Calu3 (cell line): ENCODE measurements at regions not wholly inside any gene's neighbourhood (a gene's known extent, or its start where the extent isn't known, plus 50 kb on each side); places are given as distances from the start of the nearest gene placed in this dataset.

ENCODE experiments used
- BruUV-seq: library from RNA; stranded (reverse); fragments of 400-500 nt; replicated peaks from 2 replicates; lab custom pipeline; 2021; lab: Mats Ljungman, UMichigan
- CTCF ChIA-PET: fragments of 300-600 bp; sonication (Branson Sonifier 250); formaldehyde crosslinking; loops from one replicate; lab custom pipeline; 2022; ENCODE audit warnings: antibody characterized with exemption; lab: Charles Lee
- DNase-seq: peaks from one replicate; pipeline ENCODE4 v3.0.0; 2022
- H3K27ac Mint-ChIP-seq: one replicate; pipeline ENCODE4 v1.8.0; 2022; ENCODE audit warnings: mixed read lengths; ENCODE audit not compliant: unreplicated experiment
- H3K27me3 Mint-ChIP-seq: one replicate; pipeline ENCODE4 v1.8.0; 2022; ENCODE audit warnings: mixed read lengths; ENCODE audit not compliant: unreplicated experiment
- H3K36me3 Mint-ChIP-seq: one replicate; pipeline ENCODE4 v1.8.0; 2022; ENCODE audit warnings: mild to moderate bottlenecking, moderate library complexity, mixed read lengths; ENCODE audit not compliant: insufficient read depth, unreplicated experiment
- H3K4me1 Mint-ChIP-seq: one replicate; pipeline ENCODE4 v1.8.0; 2022; ENCODE audit warnings: mild to moderate bottlenecking, low read depth, mixed read lengths; ENCODE audit not compliant: unreplicated experiment
- H3K4me3 Mint-ChIP-seq: one replicate; pipeline ENCODE4 v1.8.0; 2022; ENCODE audit warnings: mild to moderate bottlenecking, low read depth, moderate library complexity, mixed read lengths; ENCODE audit not compliant: unreplicated experiment
- H3K9me3 Mint-ChIP-seq: one replicate; pipeline ENCODE4 v1.8.0; 2022; ENCODE audit warnings: low read depth, mixed read lengths; ENCODE audit not compliant: unreplicated experiment
- intact Hi-C: fragments of 100-400 bp; cut with micrococcal nuclease; formaldehyde crosslinking; loops from one replicate; pipeline ENCODE4 v1.10.0; 2022; ENCODE audit not compliant: unreplicated experiment
- TF ChIP-seq, protein P1 (sequence below): fragments of 200-600 bp; IDR thresholded peaks from one replicate; pipeline ENCODE4 v1.8.0; 2022; ENCODE audit warnings: antibody characterized with exemption; ENCODE audit not compliant: unreplicated experiment

GRCh38 chr13:87859261-87859660, 188.1 kb downstream of the SLITRK5 start:
- DNase-seq: no peak
- Mint-ChIP-seq H3K4me1 (no peaks in the 10 kb centered on the region), H3K27me3 (no peaks in the 10 kb centered on the region), H3K27ac (no peak overlapping the region), H3K9me3 (no peaks in the 10 kb centered on the region), H3K4me3 (no peak overlapping the region), H3K36me3 (no peaks in the 10 kb centered on the region)
- intact Hi-C loops: no loop called here
- TF ChIP-seq, protein P1, sequence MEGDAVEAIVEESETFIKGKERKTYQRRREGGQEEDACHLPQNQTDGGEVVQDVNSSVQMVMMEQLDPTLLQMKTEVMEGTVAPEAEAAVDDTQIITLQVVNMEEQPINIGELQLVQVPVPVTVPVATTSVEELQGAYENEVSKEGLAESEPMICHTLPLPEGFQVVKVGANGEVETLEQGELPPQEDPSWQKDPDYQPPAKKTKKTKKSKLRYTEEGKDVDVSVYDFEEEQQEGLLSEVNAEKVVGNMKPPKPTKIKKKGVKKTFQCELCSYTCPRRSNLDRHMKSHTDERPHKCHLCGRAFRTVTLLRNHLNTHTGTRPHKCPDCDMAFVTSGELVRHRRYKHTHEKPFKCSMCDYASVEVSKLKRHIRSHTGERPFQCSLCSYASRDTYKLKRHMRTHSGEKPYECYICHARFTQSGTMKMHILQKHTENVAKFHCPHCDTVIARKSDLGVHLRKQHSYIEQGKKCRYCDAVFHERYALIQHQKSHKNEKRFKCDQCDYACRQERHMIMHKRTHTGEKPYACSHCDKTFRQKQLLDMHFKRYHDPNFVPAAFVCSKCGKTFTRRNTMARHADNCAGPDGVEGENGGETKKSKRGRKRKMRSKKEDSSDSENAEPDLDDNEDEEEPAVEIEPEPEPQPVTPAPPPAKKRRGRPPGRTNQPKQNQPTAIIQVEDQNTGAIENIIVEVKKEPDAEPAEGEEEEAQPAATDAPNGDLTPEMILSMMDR: no peak
- CTCF ChIA-PET: no interaction called here
- no TSS peak for BruUV-seq

- Mint-ChIP-seq H3K27ac (no peak overlapping the region), H3K4me1 (no peaks in the 10 kb centered on the region), H3K27me3 (no peaks in the 10 kb centered on the region), H3K36me3 (no peaks in the 10 kb centered on the region), H3K9me3 (no peaks in the 10 kb centered on the region), H3K4me3 (no peak overlapping the region)
- no peak for DNase-seq
- intact Hi-C loops: no loop called here
- BruUV-seq: no TSS peak
- CTCF ChIA-PET: no interaction called here
- TF ChIP-seq, protein P1: no peak
Observed at GRCh38 chr13:87867426-87867825, 196.3 kb downstream of the SLITRK5 start.

DNA sequence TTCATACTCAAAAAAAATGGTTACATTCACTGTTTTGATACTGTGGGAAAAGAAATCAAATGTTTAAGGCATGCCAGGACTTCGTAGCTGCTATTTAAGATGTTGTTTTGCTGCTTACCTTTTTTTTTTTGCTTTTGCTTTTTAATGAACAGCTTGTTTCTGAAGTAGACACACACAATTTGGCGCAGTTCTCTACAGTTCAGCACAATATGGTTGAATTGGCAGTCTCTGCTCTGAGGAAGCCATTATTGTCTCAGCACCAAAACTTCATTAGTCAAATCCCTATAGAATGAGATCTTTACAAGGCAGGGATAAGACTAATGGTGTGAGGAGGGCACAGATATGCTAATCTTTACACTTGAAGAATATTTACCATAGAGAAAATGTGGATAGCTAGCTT, 197.6 kb downstream of the SLITRK5 start:
- intact Hi-C loops: no loop called here
- CTCF ChIA-PET: no interaction called here
- Mint-ChIP-seq H3K36me3 (no peaks in the 10 kb centered on the region), H3K9me3 (no peaks in the 10 kb centered on the region), H3K27ac (no peak overlapping the region), H3K27me3 (no peaks in the 10 kb centered on the region), H3K4me3 (no peak overlapping the region), H3K4me1 (no peaks in the 10 kb centered on the region)
- TF ChIP-seq, protein P1: no peak
- no TSS peak for BruUV-seq
- no peak for DNase-seq

DNA sequence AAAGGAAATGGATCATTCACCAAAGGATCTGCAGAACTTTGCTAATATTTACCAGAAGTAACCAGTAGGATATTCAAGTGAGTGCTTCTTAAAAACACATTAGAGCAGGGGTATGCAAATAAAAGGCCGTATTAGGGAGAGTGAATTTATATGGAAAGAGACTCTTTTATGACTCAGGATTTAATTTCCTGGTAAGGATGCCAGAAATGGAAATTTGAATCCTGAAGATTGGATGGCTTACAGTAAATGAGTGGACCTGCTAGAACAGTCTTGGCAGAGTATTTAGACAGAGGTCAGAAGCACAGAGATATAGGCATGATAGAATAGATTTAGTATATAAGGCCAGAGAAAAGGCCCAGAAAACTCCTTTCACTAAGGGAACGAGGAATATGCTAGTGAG, 201.6 kb downstream of the SLITRK5 start:
- intact Hi-C loops: no loop called here
- H3K9me3 Mint-ChIP-seq: no peaks in the 10 kb centered on the region
- BruUV-seq: no TSS peak
- no peak overlapping the region for H3K4me3 Mint-ChIP-seq
- TF ChIP-seq, protein P1: no peak
- no peaks in the 10 kb centered on the region for H3K36me3 Mint-ChIP-seq
- H3K27me3 Mint-ChIP-seq: no peaks in the 10 kb centered on the region
- DNase-seq: no peak
- CTCF ChIA-PET: no interaction called here
- no peaks in the 10 kb centered on the region for H3K4me1 Mint-ChIP-seq
- no peak overlapping the region for H3K27ac Mint-ChIP-seq

DNA sequence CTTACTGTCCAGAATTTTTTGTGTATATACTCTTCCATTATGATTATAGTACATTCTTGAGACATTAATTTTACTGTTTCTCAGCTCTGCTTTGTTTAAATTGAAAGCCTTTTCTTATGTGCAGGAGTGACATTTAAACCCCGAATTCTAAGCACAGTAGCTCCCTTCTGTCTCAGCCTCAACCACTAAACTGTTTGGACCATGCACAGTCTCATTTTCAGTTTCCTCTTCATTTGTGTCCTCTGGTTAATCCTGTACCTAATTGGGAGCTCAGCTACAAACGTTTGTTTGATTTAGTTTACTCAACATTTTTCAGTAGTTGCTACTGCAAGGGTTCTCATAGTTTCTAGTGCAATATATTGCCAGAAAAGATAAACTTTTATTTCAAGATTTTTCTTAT, 206.3 kb downstream of the SLITRK5 start:
- H3K4me1 Mint-ChIP-seq: no peaks in the 10 kb centered on the region
- no peaks in the 10 kb centered on the region for H3K9me3 Mint-ChIP-seq
- intact Hi-C loops: no loop called here
- BruUV-seq: no TSS peak
- H3K4me3 Mint-ChIP-seq: no peak overlapping the region
- DNase-seq: no peak
- H3K27me3 Mint-ChIP-seq: no peaks in the 10 kb centered on the region
- TF ChIP-seq, protein P1: no peak
- H3K36me3 Mint-ChIP-seq: no peaks in the 10 kb centered on the region
- no peak overlapping the region for H3K27ac Mint-ChIP-seq
- CTCF ChIA-PET: no interaction called here
